Mesenchymal stem cell (in vitro differentiated cells and primary cell): ENCODE measurements at regions not wholly inside any gene's neighbourhood (a gene's known extent, or its start where the extent isn't known, plus 50 kb on each side); places are given as distances from the start of the nearest gene placed in this dataset.

ENCODE experiments used
- DNase-seq: peaks from one replicate; pipeline ENCODE4 v3.0.0-alpha.2; 2013
- H2AFZ ChIP-seq: one replicate; pipeline ENCODE4 v1.6.1; 2013; ENCODE audit warnings: low read depth, mild to moderate bottlenecking, control low read depth, inconsistent platforms, low read length, moderate library complexity
- H2AK5ac ChIP-seq: 2 replicates; pipeline ENCODE4 v1.6.1; 2013; ENCODE audit warnings: low read length, moderate library complexity, mild to moderate bottlenecking, inconsistent platforms; ENCODE audit not compliant: severe bottlenecking
- H2BK120ac ChIP-seq: one replicate; pipeline ENCODE4 v1.6.1; 2013; ENCODE audit warnings: low read depth, mild to moderate bottlenecking, inconsistent platforms, low read length, moderate library complexity
- H2BK12ac ChIP-seq, 2 experiments: one replicate each; pipeline ENCODE4 v1.6.1; 2013; ENCODE audit warnings: inconsistent platforms in 2 of 2, low read length in 2 of 2, mild to moderate bottlenecking in 2 of 2, moderate library complexity in 2 of 2, control low read depth in 1 of 2
- H2BK15ac ChIP-seq: one replicate; pipeline ENCODE4 v1.6.1; 2013; ENCODE audit warnings: mild to moderate bottlenecking, low read depth, inconsistent platforms; ENCODE audit not compliant: poor library complexity, severe bottlenecking
- H2BK5ac ChIP-seq: 2 replicates; pipeline ENCODE4 v1.6.1; 2013; ENCODE audit warnings: low read depth, mild to moderate bottlenecking, low read length, control low read depth, inconsistent platforms; ENCODE audit not compliant: poor library complexity, severe bottlenecking
- H3K14ac ChIP-seq, 2 experiments: one replicate each; pipeline ENCODE4 v1.6.1; 2013; ENCODE audit warnings: inconsistent platforms in 2 of 2, low read length in 2 of 2, control low read depth in 1 of 2, mild to moderate bottlenecking in 1 of 2, moderate library complexity in 1 of 2
- H3K18ac ChIP-seq, 2 experiments: one replicate each; pipeline ENCODE4 v1.6.1; 2013; ENCODE audit warnings: inconsistent platforms in 2 of 2, low read length in 2 of 2, control low read depth in 1 of 2, low read depth in 1 of 2, mild to moderate bottlenecking in 1 of 2
- H3K23ac ChIP-seq, 2 experiments: one replicate each; pipeline ENCODE4 v1.6.1; 2013; ENCODE audit warnings: inconsistent platforms in 2 of 2, low read length in 2 of 2, mild to moderate bottlenecking in 2 of 2, moderate library complexity in 2 of 2, control low read depth in 1 of 2
- H3K27ac ChIP-seq: 2 replicates; pipeline ENCODE4 v1.5.1; 2013; ENCODE audit warnings: mild to moderate bottlenecking, moderate library complexity, low read length, control low read depth, inconsistent platforms; ENCODE audit not compliant: poor library complexity, severe bottlenecking
- H3K27me3 ChIP-seq, 2 experiments: 2 replicates each; pipeline versions ENCODE4 v1.6.1 to v1.7.0; 2013; ENCODE audit warnings: low read length in 2 of 2, mild to moderate bottlenecking in 2 of 2, moderate library complexity in 2 of 2, control low read depth in 1 of 2, inconsistent platforms in 1 of 2; ENCODE audit not compliant: control insufficient read depth in 1 of 2, insufficient read depth in 1 of 2
- H3K36me3 ChIP-seq, 2 experiments: 2 replicates each; pipeline versions ENCODE4 v1.6.1 to v1.7.0; 2013; ENCODE audit warnings: low read length in 2 of 2, control low read depth in 1 of 2, inconsistent platforms in 1 of 2, low read depth in 1 of 2, mild to moderate bottlenecking in 1 of 2; ENCODE audit not compliant: insufficient read depth in 2 of 2, control insufficient read depth in 1 of 2
- H3K4ac ChIP-seq, 2 experiments: one replicate each; pipeline ENCODE4 v1.6.1; 2013; ENCODE audit warnings: inconsistent platforms in 2 of 2, low read length in 2 of 2, mild to moderate bottlenecking in 2 of 2, moderate library complexity in 2 of 2, control low read depth in 1 of 2, low read depth in 1 of 2
- H3K4me1 ChIP-seq: 2 replicates; pipeline ENCODE4 v1.6.1; 2013; ENCODE audit warnings: low read depth, low read length, control low read depth; ENCODE audit not compliant: control insufficient read depth, insufficient read depth
- H3K4me2 ChIP-seq: 2 replicates; pipeline ENCODE4 v1.6.1; 2013; ENCODE audit warnings: low read length, mild to moderate bottlenecking, inconsistent platforms; ENCODE audit not compliant: poor library complexity, severe bottlenecking
- H3K4me3 ChIP-seq, 2 experiments: 2 replicates each; pipeline versions ENCODE4 v1.5.1 to v1.7.0; 2013; ENCODE audit warnings: low read length in 2 of 2, mild to moderate bottlenecking in 2 of 2, control low read depth in 1 of 2, low read depth in 1 of 2; ENCODE audit not compliant: insufficient read depth in 1 of 2
- H3K79me1 ChIP-seq: replicated peaks from 2 replicates; pipeline ENCODE4 v1.6.1; 2013; ENCODE audit warnings: mild to moderate bottlenecking, control low read depth, low read length, inconsistent platforms; ENCODE audit not compliant: poor library complexity, severe bottlenecking
- H3K9ac ChIP-seq: 2 replicates; pipeline ENCODE4 v1.7.0; 2013; ENCODE audit warnings: mild to moderate bottlenecking, low read length, moderate library complexity
- H3K9me3 ChIP-seq: 2 replicates; pipeline ENCODE4 v1.7.0; 2013; ENCODE audit warnings: mild to moderate bottlenecking, low read length; ENCODE audit not compliant: control insufficient read depth
- H4K8ac ChIP-seq: one replicate; pipeline ENCODE4 v1.6.1; 2013; ENCODE audit warnings: inconsistent platforms, mild to moderate bottlenecking, low read length, moderate library complexity
- H4K91ac ChIP-seq: one replicate; pipeline ENCODE4 v1.6.1; 2013; ENCODE audit warnings: mild to moderate bottlenecking, low read length, inconsistent platforms
- WGBS: methylation state at CpG from one replicate; pipeline ENCODE4 v1.1.7; 2013; ENCODE audit warnings: mixed read lengths; 5-methylcytosine and 5-hydroxymethylcytosine counted together

GRCh38 chr13:31853643-31854326 lies 114.5 kb downstream of the RXFP2 start:
- no peak overlapping the region for H2BK120ac ChIP-seq
- no peak overlapping the region for H2AFZ ChIP-seq
- H3K23ac ChIP-seq = no peak overlapping the region
- H3K27ac ChIP-seq = no peak overlapping the region
- no peak overlapping the region for H3K14ac ChIP-seq
- no peak overlapping the region for H4K91ac ChIP-seq
- H2AK5ac ChIP-seq = no peak overlapping the region
- no peak overlapping the region for H3K18ac ChIP-seq
- no peak overlapping the region for H4K8ac ChIP-seq
- 97% methylated on average over 2 of the region's 6 CpGs for WGBS
- no peak overlapping the region for H2BK5ac ChIP-seq
- H3K9me3 ChIP-seq = no peaks in the 10 kb centered on the region
- no peaks in the 10 kb centered on the region for H3K79me1 ChIP-seq
- no peak overlapping the region for H3K4me3 ChIP-seq
- no peak overlapping the region for H2BK12ac ChIP-seq
- H3K4me1 ChIP-seq = no peaks in the 10 kb centered on the region
- no peak overlapping the region for H2BK15ac ChIP-seq
- H3K4me2 ChIP-seq = no peak overlapping the region
- no peaks in the 10 kb centered on the region for H3K36me3 ChIP-seq
- no peaks in the 10 kb centered on the region for H3K27me3 ChIP-seq
- H3K9ac ChIP-seq = no peak overlapping the region
- DNase-seq = no peak
- no peak overlapping the region for H3K4ac ChIP-seq

GRCh38 chr13:31859571-31859970 lies 120.2 kb downstream of the RXFP2 start:
- Histone ChIP-seq H2AK5ac (no peak overlapping the region), H3K27ac (no peak overlapping the region), H2BK120ac (no peak overlapping the region), H4K91ac (no peak overlapping the region), H3K79me1 (no peaks in the 10 kb centered on the region), H4K8ac (no peak overlapping the region), H2BK12ac (no peak overlapping the region), H3K36me3 (no peaks in the 10 kb centered on the region), H3K27me3 (no peaks in the 10 kb centered on the region), H3K4me3 (peak overlapping the region in 1 of 2 experiments; percentile 46), H3K18ac (no peak overlapping the region), H3K9me3 (no peaks in the 10 kb centered on the region), H2BK15ac (no peak overlapping the region), H2BK5ac (no peak overlapping the region), H3K9ac (peak overlapping the region; percentile 63), H3K4ac (no peak overlapping the region), H3K4me2 (no peak overlapping the region), H3K4me1 (no peaks in the 10 kb centered on the region), H3K14ac (no peak overlapping the region), H2AFZ (no peak overlapping the region), H3K23ac (no peak overlapping the region)
- DNase-seq = no peak
- WGBS = 30% methylated on average over 2 of the region's 5 CpGs

- H3K4me1 ChIP-seq = no peaks in the 10 kb centered on the region
- no peaks in the 10 kb centered on the region for H3K36me3 ChIP-seq
- no peak overlapping the region for H2AK5ac ChIP-seq
- no peak overlapping the region for H4K91ac ChIP-seq
- no peak overlapping the region for H2AFZ ChIP-seq
- no peak overlapping the region for H3K4ac ChIP-seq
- no peak overlapping the region for H3K18ac ChIP-seq
- no peak overlapping the region for H2BK12ac ChIP-seq
- H3K9ac ChIP-seq = peak overlapping the region; percentile 63
- H3K9me3 ChIP-seq = no peaks in the 10 kb centered on the region
- peak overlapping the region in 1 of 2 experiments; percentile 46 for H3K4me3 ChIP-seq
- no peak overlapping the region for H3K27ac ChIP-seq
- H2BK120ac ChIP-seq = no peak overlapping the region
- H2BK15ac ChIP-seq = no peak overlapping the region
- no peak overlapping the region for H3K14ac ChIP-seq
- no peak overlapping the region for H3K23ac ChIP-seq
- WGBS = 95% methylated on average over 5 of the region's 5 CpGs
- H3K27me3 ChIP-seq = no peaks in the 10 kb centered on the region
- no peak overlapping the region for H4K8ac ChIP-seq
- DNase-seq = no peak
- H3K4me2 ChIP-seq = no peak overlapping the region
- H3K79me1 ChIP-seq = no peaks in the 10 kb centered on the region
- H2BK5ac ChIP-seq = no peak overlapping the region
Measured at GRCh38 chr13:31860002-31860401, 120.7 kb downstream of the RXFP2 start.

GRCh38 chr13:31862828-31863227 lies 123.5 kb downstream of the RXFP2 start:
- Histone ChIP-seq H2AFZ (no peak overlapping the region), H3K27ac (no peak overlapping the region), H3K4me2 (no peak overlapping the region), H3K4ac (no peak overlapping the region), H3K27me3 (no peaks in the 10 kb centered on the region), H3K14ac (no peak overlapping the region), H2BK12ac (no peak overlapping the region), H4K8ac (no peak overlapping the region), H4K91ac (no peak overlapping the region), H3K23ac (no peak overlapping the region), H2BK5ac (no peak overlapping the region), H3K4me1 (no peaks in the 10 kb centered on the region), H3K18ac (no peak overlapping the region), H3K9ac (no peak overlapping the region), H3K79me1 (no peaks in the 10 kb centered on the region), H3K4me3 (no peak overlapping the region), H2BK15ac (no peak overlapping the region), H2BK120ac (no peak overlapping the region), H3K9me3 (no peaks in the 10 kb centered on the region), H2AK5ac (no peak overlapping the region), H3K36me3 (no peaks in the 10 kb centered on the region)
- 100% methylated on average over 1 of the region's 3 CpGs for WGBS
- no peak for DNase-seq
